IMR-90 (cell line): ENCODE measurements at regions not wholly inside any gene's neighbourhood (a gene's known extent, or its start where the extent isn't known, plus 50 kb on each side); places are given as distances from the start of the nearest gene placed in this dataset.
A peak's percentile ranks its signal among the peaks of the same experiment; 100 is the strongest.

Experiments
- ATAC-seq: fragments of 200-7000 bp; cut with Tn5 transposase; 2 replicates; pipeline ENCODE4 v1.9.1; 2020; ENCODE audit warnings: low read depth, mild to moderate bottlenecking, moderate library complexity
- BruUV-seq: library from RNA; stranded (reverse); fragments of 400-500 nt; replicated peaks from 2 replicates; lab custom pipeline; 2021; lab: Mats Ljungman, UMichigan
- CTCF ChIA-PET: fragments of 300-600 bp; formaldehyde crosslinking; extraction: SDS; loops from one replicate; lab custom pipeline; 2021; ENCODE audit warnings: antibody characterized with exemption; lab: Yijun Ruan, JAX
- POLR2A ChIA-PET: fragments of 300-600 bp; sonication (Branson Sonifier 250); formaldehyde crosslinking; loops from one replicate; lab custom pipeline; 2022; ENCODE audit warnings: antibody characterized with exemption; ENCODE audit not compliant: unreplicated experiment; lab: Charles Lee
- DNase-seq: peaks from one replicate; pipeline ENCODE4 v3.0.0; 2013
- H2AFZ ChIP-seq: replicated peaks from 2 replicates; pipeline ENCODE3; 2013; ENCODE audit warnings: low read length, mild to moderate bottlenecking; ENCODE audit not compliant: poor library complexity
- H2AK5ac ChIP-seq: 2 replicates; pipeline ENCODE4 v1.6.1; 2013; ENCODE audit warnings: low read depth, low read length, inconsistent platforms
- H2AK9ac ChIP-seq: replicated peaks from 2 replicates; pipeline ENCODE3; 2013; ENCODE audit warnings: mild to moderate bottlenecking, low read depth, low read length, moderate library complexity; ENCODE audit not compliant: poor library complexity
- H2BK120ac ChIP-seq: 2 replicates; pipeline ENCODE4 v1.6.1; 2013; ENCODE audit warnings: low read depth, low read length, inconsistent platforms
- H2BK15ac ChIP-seq: 3 replicates; pipeline ENCODE4 v1.6.1; 2013; ENCODE audit warnings: low read depth, low read length, inconsistent platforms
- H2BK20ac ChIP-seq: 2 replicates; pipeline ENCODE4 v1.6.1; 2013; ENCODE audit warnings: low read depth, mild to moderate bottlenecking, inconsistent platforms, low read length, moderate library complexity
- H2BK5ac ChIP-seq: 2 replicates; pipeline ENCODE4 v1.6.1; 2013; ENCODE audit warnings: mild to moderate bottlenecking, low read depth, low read length, inconsistent platforms; ENCODE audit not compliant: poor library complexity, severe bottlenecking
- H3K14ac ChIP-seq: replicated peaks from 2 replicates; pipeline ENCODE4 v1.6.1; 2013; ENCODE audit warnings: low read depth, low read length, inconsistent platforms
- H3K18ac ChIP-seq: 2 replicates; pipeline ENCODE4 v1.6.1; 2013; ENCODE audit warnings: low read depth, low read length, control low read depth
- H3K23ac ChIP-seq: 2 replicates; pipeline ENCODE4 v1.6.1; 2013; ENCODE audit warnings: low read depth, low read length, inconsistent platforms
- H3K27ac ChIP-seq: 2 replicates; pipeline ENCODE4 v1.5.1; 2013; ENCODE audit warnings: mild to moderate bottlenecking, control low read depth, low read length; ENCODE audit not compliant: insufficient read depth
- H3K27me3 ChIP-seq: 2 replicates; pipeline ENCODE4 v1.6.1; 2013; ENCODE audit warnings: low read length; ENCODE audit not compliant: control insufficient read depth, insufficient read depth
- H3K36me3 ChIP-seq: 2 replicates; pipeline ENCODE4 v1.6.1; 2013; ENCODE audit warnings: low read length, mixed read lengths; ENCODE audit not compliant: control insufficient read depth, insufficient read depth
- H3K4ac ChIP-seq: 2 replicates; pipeline ENCODE4 v1.6.1; 2013; ENCODE audit warnings: low read depth, low read length, inconsistent platforms
- H3K4me1 ChIP-seq: 2 replicates; pipeline ENCODE4 v1.6.1; 2013; ENCODE audit warnings: low read length, mixed read lengths; ENCODE audit not compliant: control insufficient read depth, insufficient read depth
- H3K4me2 ChIP-seq: 2 replicates; pipeline ENCODE4 v1.6.1; 2013; ENCODE audit warnings: low read depth, mild to moderate bottlenecking, control low read depth, low read length, moderate library complexity
- H3K4me3 ChIP-seq: 2 replicates; pipeline ENCODE4 v1.5.1; 2013; ENCODE audit warnings: low read depth, mild to moderate bottlenecking, control low read depth, low read length, moderate library complexity; ENCODE audit not compliant: insufficient read depth
- H3K56ac ChIP-seq: 2 replicates; pipeline ENCODE4 v1.6.1; 2013; ENCODE audit warnings: low read length, inconsistent platforms; ENCODE audit not compliant: insufficient read depth; ENCODE audit errors: extremely low read depth
- H3K79me1 ChIP-seq, 2 experiments: 2 replicates each; pipeline ENCODE4 v1.6.1; 2013; ENCODE audit warnings: low read length in 2 of 2, inconsistent platforms in 1 of 2, low read depth in 1 of 2
- H3K9ac ChIP-seq: 2 replicates; pipeline ENCODE4 v1.6.1; 2013; ENCODE audit warnings: low read depth, low read length, control low read depth
- H3K9me1 ChIP-seq: 2 replicates; pipeline ENCODE4 v1.6.1; 2013; ENCODE audit warnings: low read length, inconsistent platforms; ENCODE audit not compliant: insufficient read depth
- H3K9me3 ChIP-seq: 2 replicates; pipeline ENCODE4 v1.6.1; 2013; ENCODE audit warnings: low read length; ENCODE audit not compliant: control insufficient read depth, insufficient read depth
- H4K20me1 ChIP-seq: 2 replicates; pipeline ENCODE4 v1.6.1; 2013; ENCODE audit warnings: low read length, inconsistent platforms; ENCODE audit not compliant: insufficient read depth
- H4K5ac ChIP-seq: 2 replicates; pipeline ENCODE4 v1.6.1; 2013; ENCODE audit warnings: mild to moderate bottlenecking, low read depth, low read length, control low read depth
- H4K8ac ChIP-seq, 2 experiments: 2 replicates each; pipeline ENCODE4 v1.6.1; 2013; ENCODE audit warnings: low read depth in 2 of 2, low read length in 2 of 2, control low read depth in 1 of 2, inconsistent platforms in 1 of 2
- H4K91ac ChIP-seq: 2 replicates; pipeline ENCODE4 v1.6.1; 2013; ENCODE audit warnings: low read depth, low read length, inconsistent platforms; ENCODE audit not compliant: insufficient read depth
- BHLHE40 ChIP-seq: fragments of 150-350 bp; IDR thresholded peaks from 2 replicates; pipeline ENCODE4 v1.6.1; 2016; ENCODE audit warnings: mild to moderate bottlenecking, low read depth, low read length
- CEBPB ChIP-seq: IDR thresholded peaks from 2 replicates; pipeline ENCODE4 v1.6.1; 2012; ENCODE audit warnings: low read depth, low read length, improper control_type of control experiment
- CHD1 ChIP-seq: IDR thresholded peaks from 2 replicates; pipeline ENCODE4 v1.6.1; 2012; ENCODE audit warnings: low read depth, low read length, improper control_type of control experiment
- CTCF ChIP-seq: conservative IDR thresholded peaks from 2 replicates; pipeline ENCODE4 v1.5.1; 2012; ENCODE audit warnings: mild to moderate bottlenecking, low read depth, low read length, improper control_type of control experiment
- ELK1 ChIP-seq: fragments of 150-350 bp; IDR thresholded peaks from 2 replicates; pipeline ENCODE4 v1.6.1; 2016; ENCODE audit warnings: low read depth, mild to moderate bottlenecking, low read length, moderate library complexity, borderline replicate concordance
- FOS ChIP-seq: fragments of 150-350 bp; IDR thresholded peaks from 2 replicates; pipeline ENCODE4 v1.6.1; 2016; ENCODE audit warnings: low read depth, low read length
- MAFK ChIP-seq: IDR thresholded peaks from 2 replicates; pipeline ENCODE4 v1.6.1; 2012; ENCODE audit warnings: low read depth, low read length, improper control_type of control experiment
- MAZ ChIP-seq: IDR thresholded peaks from 2 replicates; pipeline ENCODE4 v1.6.1; 2012; ENCODE audit warnings: low read depth, mild to moderate bottlenecking, low read length, improper control_type of control experiment, moderate library complexity, borderline replicate concordance
- MXI1 ChIP-seq: IDR thresholded peaks from 2 replicates; pipeline ENCODE4 v1.6.1; 2012; ENCODE audit warnings: low read depth, mild to moderate bottlenecking, low read length, moderate library complexity, borderline replicate concordance
- NFE2L2 ChIP-seq: fragments of 150-350 bp; IDR thresholded peaks from 2 replicates; pipeline ENCODE4 v1.6.1; 2016; ENCODE audit warnings: low read depth, mild to moderate bottlenecking, low read length
- POLR2A ChIP-seq: IDR thresholded peaks from 2 replicates; pipeline ENCODE4 v1.6.1; 2012; ENCODE audit warnings: mild to moderate bottlenecking, low read depth, low read length
- RAD21 ChIP-seq: IDR thresholded peaks from 2 replicates; pipeline ENCODE4 v1.6.1; 2012; ENCODE audit warnings: low read length, improper control_type of control experiment
- RCOR1 ChIP-seq: IDR thresholded peaks from 2 replicates; pipeline ENCODE4 v1.6.1; 2012; ENCODE audit warnings: mild to moderate bottlenecking, low read length, improper control_type of control experiment; ENCODE audit not compliant: insufficient replicate concordance
- RFX5 ChIP-seq: IDR thresholded peaks from 2 replicates; pipeline ENCODE4 v1.8.0; 2012; ENCODE audit warnings: low read depth, mild to moderate bottlenecking, low read length, moderate library complexity
- SMC3 ChIP-seq: fragments of 150-350 bp; IDR thresholded peaks from 2 replicates; pipeline ENCODE4 v1.6.1; 2016; ENCODE audit warnings: low read depth, mild to moderate bottlenecking, antibody characterized with exemption, low read length, moderate library complexity
- WGBS, 2 experiments: methylation state at CpG; one replicate each; pipeline versions ENCODE4 v1.1.5 to v1.1.7; 2013; ENCODE audit warnings: missing lambda C conversion rate in 2 of 2; ENCODE audit not compliant: insufficient read length in 1 of 2; ENCODE audit errors: extremely low coverage in 2 of 2; 5-methylcytosine and 5-hydroxymethylcytosine counted together
- dilution Hi-C: fragments of 300-500 bp; cut with HindIII; formaldehyde crosslinking; loops from one replicate; pipeline ENCODE4 v1.14.3; 2018; ENCODE audit warnings: low sequenced_read_pairs; ENCODE audit not compliant: unreplicated experiment
- in situ Hi-C: fragments of 300-500 bp; cut with MboI; formaldehyde crosslinking; loops from 3 replicates; pipeline ENCODE4 v1.14.3; 2019; ENCODE audit warnings: low sequenced_read_pairs, inconsistent platforms, mixed read lengths
- intact Hi-C: fragments of 100-400 bp; cut with micrococcal nuclease; formaldehyde crosslinking; loops from 2 replicates; pipeline ENCODE4 v1.10.0; 2022
- TF ChIP-seq, protein P1 (sequence below): fragments of 150-350 bp; IDR thresholded peaks from 2 replicates; pipeline ENCODE4 v1.6.1; 2017; ENCODE audit warnings: mild to moderate bottlenecking, antibody characterized with exemption, low read length, low read depth

DNA sequence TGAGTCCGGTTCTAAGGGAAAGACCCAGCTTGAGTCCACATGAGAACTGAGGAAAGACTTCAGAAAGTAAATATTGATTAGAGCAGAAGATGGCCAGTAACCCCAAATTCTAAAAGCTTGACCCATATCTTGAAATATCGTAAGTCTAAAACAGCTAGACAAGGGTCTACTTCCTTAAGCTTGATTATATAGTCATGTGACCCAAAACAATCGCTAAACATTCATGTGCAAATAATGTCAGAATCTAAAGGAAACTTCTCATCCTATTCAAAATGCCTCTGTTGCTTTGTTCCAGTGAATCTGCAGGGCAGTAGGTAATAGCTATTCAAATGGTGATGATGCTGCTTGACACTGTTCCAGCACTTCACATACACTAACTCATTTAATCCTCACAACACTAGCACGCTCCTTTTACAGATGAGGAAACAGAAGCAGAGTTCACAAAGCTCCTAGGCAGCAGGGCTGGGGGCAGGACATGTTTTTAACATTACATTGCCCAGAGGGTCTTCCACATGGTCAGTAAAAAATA, 52.6 kb downstream of the TCF20 start:
- peak; percentile 30 for DNase-seq
- no peak overlapping the region; the same call in 1 of the 2 replicates for H3K4me2 ChIP-seq
- peaks cover 66% of the 10 kb centered on the region for H4K20me1 ChIP-seq

More for the DNA sequence above, 52.6 kb downstream of the TCF20 start:
- no peak overlapping the region for H2AFZ ChIP-seq
- no peak overlapping the region for H3K14ac ChIP-seq
- ChIA-PET POLR2A (no interaction called here), CTCF (interaction anchor here (1.4 kb wide), 1 partner anchor 127 kb away, joined by 3 read pairs; no protein-coding TSS in a partner anchor)
- in situ Hi-C loops (no loop called here), dilution Hi-C loops (no loop called here), intact Hi-C loops (loop anchor here (5.0 kb wide), 1 partner anchor 39 kb away; no protein-coding TSS in a partner anchor)
- H3K9ac ChIP-seq: no peak overlapping the region
- no peak overlapping the region for H2BK120ac ChIP-seq
- H4K8ac ChIP-seq: no peak overlapping the region
- no peak overlapping the region for H3K4me3 ChIP-seq
- peaks cover 23% of the 10 kb centered on the region for H3K36me3 ChIP-seq
- H3K79me1 ChIP-seq: peaks cover 56 to 77% of the 10 kb centered on the region in 2 experiments
- H2BK15ac ChIP-seq: no peak overlapping the region
- H3K27ac ChIP-seq: no peak overlapping the region
- no peak overlapping the region for H2AK9ac ChIP-seq
- H4K5ac ChIP-seq: no peak overlapping the region
- H2BK20ac ChIP-seq: no peak overlapping the region
- H2BK5ac ChIP-seq: no peak overlapping the region
- no peak overlapping the region for H3K18ac ChIP-seq
- peaks cover 7% of the 10 kb centered on the region; the same call in 1 of the 2 replicates for H3K9me1 ChIP-seq
- no peak overlapping the region for H3K4ac ChIP-seq
- no peak overlapping the region for H3K23ac ChIP-seq
- no peaks in the 10 kb centered on the region for H3K27me3 ChIP-seq
- H3K56ac ChIP-seq: no peak overlapping the region
- BruUV-seq: no TSS peak
- no peak overlapping the region for H2AK5ac ChIP-seq
- TF ChIP-seq CTCF (no peak), ELK1 (no peak), MXI1 (no peak), RFX5 (no peak), POLR2A (no peak), RCOR1 (no peak), FOS (no peak), RAD21 (no peak), NFE2L2 (no peak), CHD1 (no peak), MAFK (no peak), SMC3 (no peak), MAZ (no peak), BHLHE40 (no peak), CEBPB (no peak)
- TF ChIP-seq, protein P1, sequence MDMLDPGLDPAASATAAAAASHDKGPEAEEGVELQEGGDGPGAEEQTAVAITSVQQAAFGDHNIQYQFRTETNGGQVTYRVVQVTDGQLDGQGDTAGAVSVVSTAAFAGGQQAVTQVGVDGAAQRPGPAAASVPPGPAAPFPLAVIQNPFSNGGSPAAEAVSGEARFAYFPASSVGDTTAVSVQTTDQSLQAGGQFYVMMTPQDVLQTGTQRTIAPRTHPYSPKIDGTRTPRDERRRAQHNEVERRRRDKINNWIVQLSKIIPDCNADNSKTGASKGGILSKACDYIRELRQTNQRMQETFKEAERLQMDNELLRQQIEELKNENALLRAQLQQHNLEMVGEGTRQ: no peak
- no peaks in the 10 kb centered on the region for H3K9me3 ChIP-seq
- peaks cover 9% of the 10 kb centered on the region for H3K4me1 ChIP-seq
- 100% methylated on average over 1 of the region's 4 CpGs; no CpG with 5 or more reads in 1 of the 2 experiments for WGBS, 2 experiments
- H4K91ac ChIP-seq: no peak overlapping the region
- ATAC-seq: peak; percentile 48
